LoVo (cell line): ENCODE measurements at regions not wholly inside any gene's neighbourhood (a gene's known extent, or its start where the extent isn't known, plus 50 kb on each side); places are given as distances from the start of the nearest gene placed in this dataset.

Source experiments
- DNase-seq: peaks from one replicate; pipeline ENCODE4 v3.0.0-alpha.2; 2016; ENCODE audit warnings: low spot score

DNA sequence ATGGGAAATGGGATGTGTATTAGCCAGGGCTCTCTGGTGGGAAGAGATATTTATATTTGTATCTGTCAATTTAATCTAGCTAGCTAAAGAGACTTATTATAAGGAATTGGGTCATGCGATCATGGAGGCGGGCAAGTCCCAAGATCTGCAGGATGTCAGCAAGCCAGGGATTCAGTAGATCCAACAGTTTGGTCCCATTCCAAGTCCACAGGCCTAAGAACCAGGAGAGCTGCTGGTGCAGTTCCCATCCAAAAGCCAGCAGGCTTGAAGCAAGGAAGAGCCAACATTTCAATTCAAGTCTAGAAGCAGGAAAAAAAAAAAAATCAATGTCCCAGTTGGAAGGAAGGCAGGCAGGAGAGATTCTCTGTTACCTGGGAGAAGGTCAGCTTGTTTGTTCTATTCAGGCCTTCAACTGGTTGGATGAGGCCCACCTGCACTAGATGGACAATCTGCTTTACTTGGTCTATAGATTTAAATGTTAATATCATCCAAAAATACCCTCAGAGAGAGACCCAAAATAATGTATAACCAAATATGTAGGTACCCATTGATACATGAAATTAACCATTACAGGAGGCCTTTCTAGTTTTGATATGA is 60.7 kb upstream of the BCAT1 start:
- no peak for DNase-seq

DNA sequence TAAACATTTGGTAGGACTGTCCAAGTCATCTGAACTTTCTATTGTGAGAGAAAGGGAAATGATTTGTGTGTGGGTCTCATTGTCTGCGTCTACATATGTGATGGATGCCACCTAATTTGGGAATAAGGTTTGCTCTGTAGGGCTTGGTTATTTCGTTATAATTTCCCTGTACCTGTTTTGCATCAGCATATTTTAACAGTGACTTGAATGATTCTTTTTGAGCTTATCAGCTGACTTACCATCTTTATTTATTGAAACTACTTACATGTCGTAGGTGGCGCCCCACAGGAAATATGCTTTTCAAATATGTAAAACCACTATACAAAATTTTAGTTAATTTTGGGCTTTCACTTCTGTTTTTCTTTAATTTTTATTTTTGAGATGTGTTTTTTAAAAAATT is 56.5 kb upstream of the BCAT1 start:
- no peak for DNase-seq

DNA sequence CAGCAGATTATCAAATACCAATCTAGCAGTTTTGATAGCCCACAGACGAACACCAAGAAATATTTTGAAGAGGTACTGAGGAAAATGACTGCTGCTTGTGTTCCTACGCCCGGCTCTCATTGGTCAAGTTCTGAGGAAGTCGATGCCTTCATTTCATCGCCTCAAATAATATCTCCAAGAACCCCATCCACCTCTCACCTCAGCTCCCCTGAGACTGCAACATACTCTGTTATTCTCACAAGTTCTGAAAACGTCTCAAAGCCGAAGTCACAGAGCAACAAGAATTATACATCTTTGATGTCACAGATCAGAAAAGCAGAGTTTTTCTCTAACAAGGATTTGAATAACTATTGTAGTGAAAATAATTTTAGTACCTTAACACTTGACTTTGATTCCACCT is 55.5 kb upstream of the BCAT1 start:
- no peak for DNase-seq

DNA sequence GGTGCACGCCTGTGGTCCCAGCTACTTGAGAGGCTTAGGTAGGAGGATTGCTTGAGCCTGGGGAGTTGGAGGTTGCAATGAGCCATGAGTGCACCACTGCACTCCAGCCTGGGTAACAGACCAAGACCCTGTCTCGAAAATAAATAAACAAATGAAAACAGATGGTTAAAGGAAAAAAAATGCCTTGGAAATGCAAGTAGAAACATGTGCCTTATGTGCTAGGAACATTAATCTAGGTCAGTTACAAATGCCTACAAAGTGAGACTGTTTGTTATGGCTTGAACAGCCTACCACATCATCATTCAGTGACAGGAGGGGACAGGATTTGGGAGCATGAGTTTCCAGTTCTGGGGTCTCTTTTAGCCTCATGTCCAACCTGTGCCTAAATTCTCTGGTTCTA is 52.4 kb upstream of the BCAT1 start:
- DNase-seq = no peak
